ENCODE measurements at regions not wholly inside any gene's neighbourhood (a gene's known extent, or its start where the extent isn't known, plus 50 kb on each side); places are given as distances from the start of the nearest gene placed in this dataset.

DNA sequence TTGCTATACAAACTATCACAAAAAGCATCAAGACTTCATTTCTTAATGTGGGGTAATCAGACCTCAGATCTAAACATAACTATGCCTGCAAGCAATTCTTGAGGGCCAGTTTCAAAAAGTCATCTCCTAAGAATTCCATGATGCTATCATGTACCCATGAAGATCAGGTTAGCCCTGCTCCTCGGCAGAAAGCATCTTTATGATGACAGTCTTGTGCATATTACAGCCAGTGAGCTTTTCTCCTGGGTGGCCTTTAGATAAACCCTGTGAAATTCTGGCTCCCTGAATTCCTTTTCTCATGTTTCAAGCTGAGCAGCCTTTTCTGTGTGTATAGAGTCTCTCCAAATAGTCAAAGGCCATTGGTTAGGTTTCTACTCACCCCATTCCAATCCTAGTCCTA is 201.9 kb upstream of the MCTP2 start:
- H3K27ac Mint-ChIP-seq = no peak overlapping the region
- H3K4me3 Mint-ChIP-seq = no peak overlapping the region
- no peak for DNase-seq
- H3K27me3 Mint-ChIP-seq = peaks cover 3% of the 10 kb centered on the region
- no peaks in the 10 kb centered on the region for H3K9me3 Mint-ChIP-seq
- no peaks in the 10 kb centered on the region for H3K4me1 Mint-ChIP-seq
- intact Hi-C loops (cut with micrococcal nuclease) = no loop called here
- no peaks in the 10 kb centered on the region for H3K36me3 Mint-ChIP-seq (ENCODE audit: low read depth)

DNA sequence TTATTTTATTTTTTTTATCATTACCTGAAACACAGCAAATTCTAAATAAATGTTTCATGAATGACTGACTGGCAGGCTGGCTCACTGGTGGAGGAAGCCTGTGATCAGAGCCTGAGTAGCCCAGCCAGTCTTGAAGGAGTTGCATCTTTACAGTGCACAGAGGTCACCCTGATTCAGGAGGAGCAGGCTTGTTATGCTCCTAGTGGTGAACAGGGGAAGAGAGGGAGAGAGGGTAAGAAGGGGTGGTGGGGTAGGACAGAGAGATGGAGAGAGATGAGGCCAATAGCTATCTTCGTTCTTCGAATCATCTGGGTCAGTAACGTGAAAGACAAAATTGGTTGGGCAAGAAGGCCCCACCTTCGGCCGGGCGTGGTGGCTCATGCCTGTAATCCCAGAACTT is 202.6 kb upstream of the MCTP2 start:
- intact Hi-C loops (cut with micrococcal nuclease) = no loop called here
- Mint-ChIP-seq H3K4me3 (no peak overlapping the region), H3K27me3 (peaks cover 3% of the 10 kb centered on the region), H3K4me1 (no peaks in the 10 kb centered on the region), H3K27ac (no peak overlapping the region), H3K9me3 (no peaks in the 10 kb centered on the region), H3K36me3 (ENCODE audit: low read depth) (no peaks in the 10 kb centered on the region)
- DNase-seq = no peak

DNA sequence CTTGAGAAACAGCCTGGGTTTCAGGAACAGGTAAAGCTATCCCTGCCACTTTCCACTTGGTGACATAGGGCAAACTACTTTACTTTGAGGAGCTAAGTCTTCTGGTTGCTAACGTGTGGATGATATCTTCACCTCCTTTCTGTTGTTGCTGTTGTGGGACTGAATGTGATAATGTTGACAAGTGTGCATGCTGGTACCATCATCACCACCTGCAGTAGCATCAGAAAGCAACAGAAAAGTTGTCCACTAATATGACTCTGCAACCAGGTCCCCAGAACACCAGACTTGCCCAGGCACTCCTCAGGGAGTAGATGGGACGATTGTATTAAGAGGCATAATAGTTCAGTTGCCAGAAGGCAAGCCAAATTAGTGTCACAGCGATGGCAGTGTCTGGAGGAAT is 203.2 kb upstream of the MCTP2 start:
- Mint-ChIP-seq H3K36me3 (ENCODE audit: low read depth) (no peaks in the 10 kb centered on the region), H3K4me1 (no peaks in the 10 kb centered on the region), H3K9me3 (no peaks in the 10 kb centered on the region), H3K27me3 (peaks cover 3% of the 10 kb centered on the region), H3K27ac (no peak overlapping the region), H3K4me3 (no peak overlapping the region)
- intact Hi-C loops (cut with micrococcal nuclease) = no loop called here
- no peak for DNase-seq

DNA sequence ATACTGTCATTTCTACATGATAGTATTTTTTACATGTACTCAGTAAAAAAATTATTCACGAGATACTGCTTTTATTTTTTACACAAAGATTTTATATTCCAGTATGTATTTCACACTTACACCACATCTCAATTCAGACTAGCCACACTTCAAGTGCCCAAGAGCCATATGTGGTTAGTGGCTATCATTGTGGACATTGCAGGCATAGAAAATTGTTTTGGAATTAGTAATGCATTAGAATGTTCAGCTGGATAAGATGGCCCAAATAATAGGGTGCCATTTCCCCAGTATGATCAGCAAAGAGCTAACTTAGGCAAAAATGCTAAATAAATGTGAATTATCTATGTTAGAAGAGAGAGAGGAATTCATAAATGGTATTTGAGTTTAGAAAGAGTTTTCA is 203.8 kb upstream of the MCTP2 start:
- Mint-ChIP-seq H3K4me3 (no peak overlapping the region), H3K27me3 (peaks cover 3% of the 10 kb centered on the region), H3K4me1 (no peaks in the 10 kb centered on the region), H3K27ac (no peak overlapping the region), H3K9me3 (no peaks in the 10 kb centered on the region), H3K36me3 (ENCODE audit: low read depth) (no peaks in the 10 kb centered on the region)
- DNase-seq = no peak
- intact Hi-C loops (cut with micrococcal nuclease) = no loop called here

DNA sequence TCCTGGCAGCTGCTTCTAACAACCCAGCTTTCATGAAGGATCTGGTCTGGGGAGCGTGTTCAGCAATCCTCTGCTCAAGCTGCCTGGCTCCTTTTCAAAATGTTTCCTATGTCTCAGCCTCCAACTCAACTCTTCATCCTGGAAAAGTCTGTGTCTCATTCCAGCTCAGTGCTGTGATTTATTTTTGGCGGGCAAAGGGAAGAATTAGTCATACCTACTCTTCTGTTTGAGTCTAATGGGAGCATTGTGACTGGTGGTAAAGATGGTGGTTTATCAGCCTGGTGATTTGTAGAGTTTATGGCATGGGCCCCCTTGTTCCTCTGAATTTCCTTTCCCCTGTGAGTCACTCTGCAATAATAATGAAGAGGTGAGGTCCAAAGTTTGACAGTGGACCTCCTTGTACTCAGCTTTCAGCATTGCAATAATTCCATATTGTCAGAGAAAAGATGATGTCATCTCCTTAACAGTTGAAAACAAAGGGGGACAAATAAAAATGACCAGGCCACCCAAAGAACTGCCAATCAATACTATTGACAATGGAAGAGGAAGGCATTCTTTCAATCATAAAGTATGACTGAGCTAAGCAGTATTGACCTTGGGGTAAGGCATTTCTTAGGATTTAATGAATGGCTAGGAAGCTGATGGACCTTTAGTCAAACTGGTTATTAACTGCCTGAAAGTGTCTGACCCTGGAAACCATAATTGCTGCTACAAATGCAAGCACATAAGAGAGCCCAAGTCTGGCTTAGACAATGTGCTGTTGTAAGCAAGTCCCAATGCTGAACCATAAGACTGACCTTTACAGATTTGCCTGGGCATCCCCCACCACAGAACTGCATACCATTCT is 204.7 kb upstream of the MCTP2 start:
- intact Hi-C loops (cut with micrococcal nuclease) = no loop called here
- Mint-ChIP-seq H3K4me3 (no peak overlapping the region), H3K27ac (no peak overlapping the region), H3K9me3 (no peaks in the 10 kb centered on the region), H3K36me3 (ENCODE audit: low read depth) (no peaks in the 10 kb centered on the region), H3K4me1 (no peaks in the 10 kb centered on the region), H3K27me3 (peaks cover 5% of the 10 kb centered on the region)
- no peak for DNase-seq

DNA sequence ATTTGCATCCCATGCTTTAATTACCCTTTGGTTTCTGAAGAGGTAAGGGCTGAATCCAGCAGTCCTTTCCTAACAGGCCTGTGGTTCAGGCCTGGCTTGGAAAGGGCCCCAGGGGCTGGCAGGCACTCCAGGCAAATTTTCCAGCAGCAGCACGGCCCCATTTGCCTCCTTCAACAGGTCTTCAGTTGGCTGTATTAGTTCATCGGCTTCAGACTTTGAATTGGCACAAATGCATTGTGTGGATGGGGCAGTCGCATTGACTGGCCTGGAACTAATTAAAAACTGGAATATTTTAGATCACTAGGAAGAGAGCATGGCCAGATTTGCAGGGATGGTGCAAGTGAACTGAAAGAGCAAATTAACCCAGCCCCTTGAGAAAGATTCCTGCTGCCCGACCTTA is 207.8 kb upstream of the MCTP2 start:
- Mint-ChIP-seq H3K9me3 (no peaks in the 10 kb centered on the region), H3K4me1 (no peaks in the 10 kb centered on the region), H3K27me3 (peaks cover 5% of the 10 kb centered on the region), H3K36me3 (ENCODE audit: low read depth) (no peaks in the 10 kb centered on the region), H3K27ac (no peak overlapping the region), H3K4me3 (no peak overlapping the region)
- DNase-seq = no peak
- intact Hi-C loops (cut with micrococcal nuclease) = no loop called here

DNA sequence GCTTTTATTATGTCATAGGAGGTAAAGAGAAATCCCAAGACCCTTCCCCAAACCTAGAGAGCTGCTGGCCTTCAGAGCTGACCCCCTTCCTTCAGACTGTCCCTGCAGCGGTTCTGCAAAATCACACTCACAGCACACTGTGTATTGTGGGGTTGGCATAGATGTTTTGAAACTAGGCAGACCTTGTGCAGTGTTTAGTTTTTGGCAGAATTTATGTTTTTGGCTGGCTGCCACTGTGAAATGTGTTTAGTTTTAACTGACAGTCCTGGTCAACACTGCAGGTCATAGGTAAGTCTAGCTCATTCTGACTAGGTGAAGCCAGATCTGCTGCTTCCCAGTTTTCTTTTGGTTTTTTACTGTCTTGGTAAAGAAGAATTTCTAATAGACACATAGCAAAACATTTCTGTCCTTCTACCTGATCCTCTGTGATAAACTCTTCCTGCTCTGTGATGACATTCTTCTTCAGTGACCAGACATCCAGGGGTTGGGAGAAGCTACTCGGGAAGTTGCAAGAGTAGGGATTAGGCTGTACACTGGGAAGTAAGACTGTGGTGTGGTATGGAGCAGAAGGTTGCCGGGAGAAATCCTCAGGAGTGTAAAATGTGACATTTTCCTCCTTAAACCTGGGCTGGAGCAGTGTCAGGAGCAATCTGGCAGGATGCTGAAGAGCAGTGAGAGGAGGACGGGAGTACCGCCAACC is 209.6 kb upstream of the MCTP2 start:
- Mint-ChIP-seq H3K36me3 (ENCODE audit: low read depth) (no peaks in the 10 kb centered on the region), H3K27ac (no peak overlapping the region), H3K4me1 (no peaks in the 10 kb centered on the region), H3K4me3 (no peak overlapping the region), H3K27me3 (peaks cover 5% of the 10 kb centered on the region), H3K9me3 (no peaks in the 10 kb centered on the region)
- intact Hi-C loops (cut with micrococcal nuclease) = no loop called here
- no peak for DNase-seq

DNA sequence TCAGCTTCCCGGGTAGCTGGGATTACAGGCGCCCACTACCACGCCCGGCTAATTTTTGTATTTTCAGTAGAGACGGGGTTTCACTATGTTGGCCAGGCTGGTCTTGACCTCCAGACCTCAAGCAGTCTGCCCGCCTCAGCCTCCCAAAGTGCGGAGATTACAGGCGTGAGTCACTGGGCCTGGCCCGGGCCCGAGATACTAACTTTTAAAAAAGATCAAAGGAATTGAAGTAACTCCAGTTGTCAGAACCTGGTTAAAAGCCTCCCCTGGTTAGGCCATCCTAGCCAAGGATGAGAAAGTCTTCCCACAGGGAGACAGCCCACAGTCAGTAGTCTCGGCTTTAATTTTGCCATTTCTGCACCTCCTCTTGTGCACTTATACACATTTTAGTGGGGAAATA is 212.3 kb upstream of the MCTP2 start:
- H3K4me1 Mint-ChIP-seq = no peaks in the 10 kb centered on the region
- H3K4me3 Mint-ChIP-seq = no peak overlapping the region
- no peak overlapping the region for H3K27ac Mint-ChIP-seq
- H3K9me3 Mint-ChIP-seq = no peaks in the 10 kb centered on the region
- peaks cover 2% of the 10 kb centered on the region for H3K27me3 Mint-ChIP-seq
- no peak for DNase-seq
- intact Hi-C loops (cut with micrococcal nuclease) = no loop called here
- H3K36me3 Mint-ChIP-seq (ENCODE audit: low read depth) = no peaks in the 10 kb centered on the region

DNA sequence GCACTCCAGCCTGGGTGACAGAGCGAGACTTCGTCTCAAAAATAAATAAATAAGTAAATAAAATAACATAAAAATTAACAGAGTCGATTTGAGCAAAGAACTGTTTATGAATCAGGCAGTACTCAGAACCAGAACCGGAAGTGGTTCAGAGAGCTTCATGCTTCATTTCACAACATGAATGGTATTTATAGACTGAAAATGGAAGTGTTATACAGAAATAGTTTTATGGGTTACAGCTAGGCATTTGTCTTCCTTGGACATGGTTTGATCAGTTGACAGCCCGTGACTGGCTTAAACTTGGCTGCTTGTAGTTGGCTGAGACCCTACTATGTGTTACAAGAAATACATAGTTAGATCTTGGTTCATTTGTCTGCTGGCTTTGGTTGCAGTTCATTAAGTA is 216.0 kb upstream of the MCTP2 start:
- Mint-ChIP-seq H3K27me3 (peaks cover 8% of the 10 kb centered on the region), H3K36me3 (ENCODE audit: low read depth) (no peaks in the 10 kb centered on the region), H3K9me3 (no peaks in the 10 kb centered on the region), H3K27ac (no peak overlapping the region), H3K4me3 (no peak overlapping the region), H3K4me1 (peaks cover 8% of the 10 kb centered on the region)
- no peak for DNase-seq
- intact Hi-C loops (cut with micrococcal nuclease) = no loop called here

DNA sequence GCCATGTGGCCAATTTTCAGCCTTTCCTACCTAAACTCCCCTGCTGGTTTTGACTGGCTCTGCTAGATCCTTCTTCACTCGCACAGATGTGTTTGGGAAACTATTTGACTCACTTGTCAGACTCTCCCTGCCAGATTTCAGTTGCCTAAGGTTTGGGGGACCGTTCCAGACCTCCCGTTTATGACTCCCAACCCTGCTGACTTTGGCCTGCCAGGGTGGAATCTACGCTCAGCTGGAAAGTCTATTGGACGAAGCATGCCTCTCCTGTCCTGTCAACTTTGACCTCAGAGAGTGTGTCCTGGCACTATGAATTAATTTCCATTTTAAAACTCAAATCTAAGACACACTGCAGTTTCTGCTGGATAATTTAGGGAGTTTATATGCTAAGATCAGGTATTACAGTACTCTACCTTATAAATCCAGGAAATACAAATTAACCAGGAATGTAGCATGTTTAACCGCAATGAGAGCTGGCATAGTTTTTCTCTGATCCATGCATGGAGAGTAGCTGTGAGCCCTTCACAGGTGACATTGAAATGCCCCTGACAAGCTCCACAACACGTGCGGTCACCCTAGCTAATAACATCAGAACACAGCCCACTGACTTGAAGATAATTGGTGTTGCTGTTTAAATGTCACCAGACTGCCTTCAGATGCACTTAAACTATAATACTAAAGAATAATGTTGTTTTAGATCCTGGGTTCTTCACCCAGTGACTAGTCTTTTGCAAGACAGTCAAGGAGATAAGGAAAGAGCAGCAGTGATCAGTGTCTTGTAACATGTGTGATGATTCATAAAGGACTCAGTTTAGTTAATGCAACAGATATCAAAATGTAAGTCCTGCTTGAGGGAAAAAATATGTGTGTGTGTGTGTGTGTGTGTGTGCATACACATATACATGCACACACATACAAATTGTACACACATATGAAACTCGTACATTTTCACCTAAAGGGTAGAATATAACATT is 223.0 kb upstream of the MCTP2 start:
- intact Hi-C loops (cut with micrococcal nuclease) = no loop called here
- no peak overlapping the region for H3K27ac Mint-ChIP-seq
- peaks cover 8% of the 10 kb centered on the region for H3K27me3 Mint-ChIP-seq
- H3K4me1 Mint-ChIP-seq = peaks cover 8% of the 10 kb centered on the region
- no peak for DNase-seq
- no peaks in the 10 kb centered on the region for H3K36me3 Mint-ChIP-seq (ENCODE audit: low read depth)
- no peaks in the 10 kb centered on the region for H3K9me3 Mint-ChIP-seq
- H3K4me3 Mint-ChIP-seq = no peak overlapping the region

DNA sequence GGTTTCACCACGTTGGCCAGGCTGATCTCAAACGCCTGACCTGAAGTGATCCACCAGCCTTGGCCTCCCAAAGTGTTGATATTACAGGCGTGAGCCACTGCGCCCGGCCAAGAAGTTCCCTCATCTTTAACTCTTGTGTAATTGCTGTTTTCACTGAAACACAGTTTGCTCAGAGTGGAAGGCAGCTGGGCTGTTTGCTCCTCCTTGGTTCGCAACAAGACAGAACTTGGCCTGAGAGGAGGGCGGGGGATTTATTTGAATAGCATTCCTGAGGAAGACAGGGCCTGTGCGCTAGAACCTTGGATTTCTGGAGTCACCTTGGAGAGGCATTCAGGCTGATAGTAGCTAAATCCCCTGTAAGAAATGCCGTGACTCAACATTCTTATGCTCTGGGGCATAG is 226.7 kb upstream of the MCTP2 start:
- H3K4me3 Mint-ChIP-seq = no peak overlapping the region
- peaks cover 1% of the 10 kb centered on the region for H3K27me3 Mint-ChIP-seq
- H3K9me3 Mint-ChIP-seq = no peaks in the 10 kb centered on the region
- no peak overlapping the region for H3K27ac Mint-ChIP-seq
- H3K4me1 Mint-ChIP-seq = no peaks in the 10 kb centered on the region
- H3K36me3 Mint-ChIP-seq (ENCODE audit: low read depth) = no peaks in the 10 kb centered on the region
- intact Hi-C loops (cut with micrococcal nuclease) = no loop called here
- no peak for DNase-seq

DNA sequence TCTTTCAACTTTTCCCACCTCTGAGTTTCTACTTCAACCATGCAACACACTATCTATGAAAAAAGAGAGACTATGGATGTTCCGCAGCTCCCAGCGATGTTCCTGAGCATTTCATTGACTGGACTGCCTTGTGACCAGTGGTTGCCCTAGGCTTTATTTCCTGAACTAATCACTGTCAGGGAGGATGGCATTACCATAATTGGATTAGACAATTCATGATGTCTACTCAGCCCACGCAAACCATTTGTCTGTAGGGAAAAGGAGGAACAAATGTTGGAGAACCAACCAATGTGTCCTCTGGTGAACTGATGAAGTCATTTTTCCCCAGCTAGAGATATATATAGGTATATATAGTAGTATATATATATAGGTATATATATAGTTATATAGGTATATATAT is 229.3 kb upstream of the MCTP2 start:
- intact Hi-C loops (cut with micrococcal nuclease) = no loop called here
- H3K27me3 Mint-ChIP-seq = peaks cover 7% of the 10 kb centered on the region

DNA sequence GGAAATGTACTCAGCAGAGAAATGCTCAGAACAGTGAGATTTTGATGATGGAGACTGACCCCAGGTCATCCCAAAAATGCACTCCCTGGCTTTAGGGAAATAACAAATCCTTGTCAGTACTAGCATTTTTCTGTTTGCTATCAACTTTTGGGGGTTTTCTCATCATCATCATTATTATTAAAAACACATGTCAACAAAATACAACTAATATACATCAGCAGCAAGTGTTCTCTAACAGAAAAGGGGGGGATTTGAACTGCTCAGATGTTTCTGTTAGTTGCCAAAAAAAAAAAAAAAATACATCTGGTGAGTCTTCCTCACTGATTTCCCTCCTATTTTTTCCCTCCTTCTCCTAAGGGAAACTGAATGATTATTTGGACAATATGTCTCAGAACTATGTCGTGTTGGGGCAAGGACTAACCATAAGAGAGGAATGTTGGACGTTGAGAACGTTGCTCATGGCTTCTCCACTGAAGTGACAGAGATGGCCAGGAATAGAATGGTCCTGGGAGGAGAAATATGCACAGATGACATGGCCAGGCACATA is 230.0 kb upstream of the MCTP2 start:
- Mint-ChIP-seq H3K4me3 (no peak overlapping the region), H3K36me3 (ENCODE audit: low read depth) (no peaks in the 10 kb centered on the region), H3K27me3 (peaks cover 7% of the 10 kb centered on the region), H3K4me1 (no peaks in the 10 kb centered on the region), H3K9me3 (no peaks in the 10 kb centered on the region), H3K27ac (no peak overlapping the region)
- intact Hi-C loops (cut with micrococcal nuclease) = no loop called here
- no peak for DNase-seq

More for the DNA sequence above, 229.3 kb upstream of the MCTP2 start:
- Mint-ChIP-seq H3K4me1 (no peaks in the 10 kb centered on the region), H3K27ac (no peak overlapping the region), H3K36me3 (ENCODE audit: low read depth) (no peaks in the 10 kb centered on the region), H3K9me3 (no peaks in the 10 kb centered on the region), H3K4me3 (no peak overlapping the region)
- DNase-seq = no peak

DNA sequence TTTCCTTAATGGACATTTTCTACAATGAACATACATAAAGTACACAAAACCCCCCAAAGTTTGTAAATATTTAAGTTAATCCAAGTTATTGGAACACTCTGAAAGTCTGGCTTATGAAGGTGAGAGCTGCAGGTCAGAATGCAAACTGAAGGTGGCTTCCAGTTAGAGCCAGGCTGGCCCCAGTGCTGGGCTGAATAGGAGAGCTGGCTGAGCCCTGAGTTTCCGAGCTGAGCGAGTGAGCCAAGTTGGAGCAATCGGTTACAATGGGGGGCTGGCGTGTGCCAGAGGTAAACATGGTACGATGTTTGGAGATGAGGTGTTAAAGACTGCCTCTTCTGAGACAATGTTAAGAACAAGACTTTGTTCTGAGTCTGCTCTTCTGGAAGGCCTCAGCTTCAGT is 230.8 kb upstream of the MCTP2 start:
- Mint-ChIP-seq H3K4me3 (no peak overlapping the region), H3K36me3 (ENCODE audit: low read depth) (no peaks in the 10 kb centered on the region), H3K27me3 (peaks cover 7% of the 10 kb centered on the region), H3K9me3 (no peaks in the 10 kb centered on the region), H3K27ac (no peak overlapping the region), H3K4me1 (no peaks in the 10 kb centered on the region)
- no peak for DNase-seq
- intact Hi-C loops (cut with micrococcal nuclease) = no loop called here

Measured in activated CD4-positive, alpha-beta T cell treated with anti-CD3 and anti-CD28 coated beads, Interleukin-2, amount 10 ng/mL, durations not matched to agents 24 days and 14 days (primary cell).